IMR-90 (cell line): ENCODE measurements at regions not wholly inside any gene's neighbourhood (a gene's known extent, or its start where the extent isn't known, plus 50 kb on each side); places are given as distances from the start of the nearest gene placed in this dataset.

Experiments used
- ATAC-seq: fragments of 200-7000 bp; cut with Tn5 transposase; 2 replicates; pipeline ENCODE4 v1.9.1; 2020; ENCODE audit warnings: low read depth, mild to moderate bottlenecking, moderate library complexity
- BruUV-seq: library from RNA; stranded (reverse); fragments of 400-500 nt; replicated peaks from 2 replicates; lab custom pipeline; 2021; lab: Mats Ljungman, UMichigan
- CTCF ChIA-PET: fragments of 300-600 bp; formaldehyde crosslinking; extraction: SDS; loops from one replicate; lab custom pipeline; 2021; ENCODE audit warnings: antibody characterized with exemption; lab: Yijun Ruan, JAX
- POLR2A ChIA-PET: fragments of 300-600 bp; sonication (Branson Sonifier 250); formaldehyde crosslinking; loops from one replicate; lab custom pipeline; 2022; ENCODE audit warnings: antibody characterized with exemption; ENCODE audit not compliant: unreplicated experiment; lab: Charles Lee
- DNase-seq: peaks from one replicate; pipeline ENCODE4 v3.0.0; 2013
- H2AFZ ChIP-seq: replicated peaks from 2 replicates; pipeline ENCODE3; 2013; ENCODE audit warnings: low read length, mild to moderate bottlenecking; ENCODE audit not compliant: poor library complexity
- H2AK5ac ChIP-seq: 2 replicates; pipeline ENCODE4 v1.6.1; 2013; ENCODE audit warnings: low read depth, low read length, inconsistent platforms
- H2AK9ac ChIP-seq: replicated peaks from 2 replicates; pipeline ENCODE3; 2013; ENCODE audit warnings: mild to moderate bottlenecking, low read depth, low read length, moderate library complexity; ENCODE audit not compliant: poor library complexity
- H2BK120ac ChIP-seq: 2 replicates; pipeline ENCODE4 v1.6.1; 2013; ENCODE audit warnings: low read depth, low read length, inconsistent platforms
- H2BK15ac ChIP-seq: 3 replicates; pipeline ENCODE4 v1.6.1; 2013; ENCODE audit warnings: low read depth, low read length, inconsistent platforms
- H2BK20ac ChIP-seq: 2 replicates; pipeline ENCODE4 v1.6.1; 2013; ENCODE audit warnings: low read depth, mild to moderate bottlenecking, inconsistent platforms, low read length, moderate library complexity
- H2BK5ac ChIP-seq: 2 replicates; pipeline ENCODE4 v1.6.1; 2013; ENCODE audit warnings: mild to moderate bottlenecking, low read depth, low read length, inconsistent platforms; ENCODE audit not compliant: poor library complexity, severe bottlenecking
- H3K14ac ChIP-seq: replicated peaks from 2 replicates; pipeline ENCODE4 v1.6.1; 2013; ENCODE audit warnings: low read depth, low read length, inconsistent platforms
- H3K18ac ChIP-seq: 2 replicates; pipeline ENCODE4 v1.6.1; 2013; ENCODE audit warnings: low read depth, low read length, control low read depth
- H3K23ac ChIP-seq: 2 replicates; pipeline ENCODE4 v1.6.1; 2013; ENCODE audit warnings: low read depth, low read length, inconsistent platforms
- H3K27ac ChIP-seq: 2 replicates; pipeline ENCODE4 v1.5.1; 2013; ENCODE audit warnings: mild to moderate bottlenecking, control low read depth, low read length; ENCODE audit not compliant: insufficient read depth
- H3K27me3 ChIP-seq: 2 replicates; pipeline ENCODE4 v1.6.1; 2013; ENCODE audit warnings: low read length; ENCODE audit not compliant: control insufficient read depth, insufficient read depth
- H3K36me3 ChIP-seq: 2 replicates; pipeline ENCODE4 v1.6.1; 2013; ENCODE audit warnings: low read length, mixed read lengths; ENCODE audit not compliant: control insufficient read depth, insufficient read depth
- H3K4ac ChIP-seq: 2 replicates; pipeline ENCODE4 v1.6.1; 2013; ENCODE audit warnings: low read depth, low read length, inconsistent platforms
- H3K4me1 ChIP-seq: 2 replicates; pipeline ENCODE4 v1.6.1; 2013; ENCODE audit warnings: low read length, mixed read lengths; ENCODE audit not compliant: control insufficient read depth, insufficient read depth
- H3K4me2 ChIP-seq: 2 replicates; pipeline ENCODE4 v1.6.1; 2013; ENCODE audit warnings: low read depth, mild to moderate bottlenecking, control low read depth, low read length, moderate library complexity
- H3K4me3 ChIP-seq: 2 replicates; pipeline ENCODE4 v1.5.1; 2013; ENCODE audit warnings: low read depth, mild to moderate bottlenecking, control low read depth, low read length, moderate library complexity; ENCODE audit not compliant: insufficient read depth
- H3K56ac ChIP-seq: 2 replicates; pipeline ENCODE4 v1.6.1; 2013; ENCODE audit warnings: low read length, inconsistent platforms; ENCODE audit not compliant: insufficient read depth; ENCODE audit errors: extremely low read depth
- H3K79me1 ChIP-seq, 2 experiments: 2 replicates each; pipeline ENCODE4 v1.6.1; 2013; ENCODE audit warnings: low read length in 2 of 2, inconsistent platforms in 1 of 2, low read depth in 1 of 2
- H3K9ac ChIP-seq: 2 replicates; pipeline ENCODE4 v1.6.1; 2013; ENCODE audit warnings: low read depth, low read length, control low read depth
- H3K9me1 ChIP-seq: 2 replicates; pipeline ENCODE4 v1.6.1; 2013; ENCODE audit warnings: low read length, inconsistent platforms; ENCODE audit not compliant: insufficient read depth
- H3K9me3 ChIP-seq: 2 replicates; pipeline ENCODE4 v1.6.1; 2013; ENCODE audit warnings: low read length; ENCODE audit not compliant: control insufficient read depth, insufficient read depth
- H4K20me1 ChIP-seq: 2 replicates; pipeline ENCODE4 v1.6.1; 2013; ENCODE audit warnings: low read length, inconsistent platforms; ENCODE audit not compliant: insufficient read depth
- H4K5ac ChIP-seq: 2 replicates; pipeline ENCODE4 v1.6.1; 2013; ENCODE audit warnings: mild to moderate bottlenecking, low read depth, low read length, control low read depth
- H4K8ac ChIP-seq, 2 experiments: 2 replicates each; pipeline ENCODE4 v1.6.1; 2013; ENCODE audit warnings: low read depth in 2 of 2, low read length in 2 of 2, control low read depth in 1 of 2, inconsistent platforms in 1 of 2
- H4K91ac ChIP-seq: 2 replicates; pipeline ENCODE4 v1.6.1; 2013; ENCODE audit warnings: low read depth, low read length, inconsistent platforms; ENCODE audit not compliant: insufficient read depth
- CHD1 ChIP-seq: IDR thresholded peaks from 2 replicates; pipeline ENCODE4 v1.6.1; 2012; ENCODE audit warnings: low read depth, low read length, improper control_type of control experiment
- POLR2A ChIP-seq: IDR thresholded peaks from 2 replicates; pipeline ENCODE4 v1.6.1; 2012; ENCODE audit warnings: mild to moderate bottlenecking, low read depth, low read length
- WGBS, 2 experiments: methylation state at CpG; one replicate each; pipeline versions ENCODE4 v1.1.5 to v1.1.7; 2013; ENCODE audit warnings: missing lambda C conversion rate in 2 of 2; ENCODE audit not compliant: insufficient read length in 1 of 2; ENCODE audit errors: extremely low coverage in 2 of 2; 5-methylcytosine and 5-hydroxymethylcytosine counted together
- dilution Hi-C: fragments of 300-500 bp; cut with HindIII; formaldehyde crosslinking; loops from one replicate; pipeline ENCODE4 v1.14.3; 2018; ENCODE audit warnings: low sequenced_read_pairs; ENCODE audit not compliant: unreplicated experiment
- in situ Hi-C: fragments of 300-500 bp; cut with MboI; formaldehyde crosslinking; loops from 3 replicates; pipeline ENCODE4 v1.14.3; 2019; ENCODE audit warnings: low sequenced_read_pairs, inconsistent platforms, mixed read lengths
- intact Hi-C: fragments of 100-400 bp; cut with micrococcal nuclease; formaldehyde crosslinking; loops from 2 replicates; pipeline ENCODE4 v1.10.0; 2022

DNA sequence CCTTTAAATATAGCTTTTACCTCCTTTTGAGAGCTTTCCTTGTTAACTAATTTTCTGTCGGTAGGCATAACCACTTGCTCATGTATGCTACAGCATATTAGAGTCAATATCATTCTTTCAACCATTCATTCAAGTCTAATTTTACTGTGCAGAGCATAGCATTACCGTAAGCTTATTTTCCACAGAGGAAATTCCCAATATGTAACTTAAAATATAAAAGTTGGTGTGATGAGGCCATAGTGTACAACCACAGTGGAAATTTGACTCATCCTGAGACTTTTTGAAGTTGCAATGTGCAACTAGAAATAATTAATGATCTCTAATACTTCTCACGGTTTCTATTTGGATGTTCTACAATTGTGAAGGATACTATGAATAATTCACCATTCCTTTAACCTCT is 80.6 kb upstream of the KLF6 start:
- Histone ChIP-seq H2AK5ac (no peak overlapping the region), H3K27ac (no peak overlapping the region), H3K14ac (no peak overlapping the region), H3K4ac (no peak overlapping the region), H4K20me1 (no peaks in the 10 kb centered on the region), H4K5ac (no peak overlapping the region), H2AK9ac (no peak overlapping the region), H4K91ac (no peak overlapping the region), H3K79me1 (0 out of 4 replicates have a peak, but pooled peaks cover 0 to 4% of the 10 kb centered on the region in 2 experiments), H3K4me1 (peaks cover 10% of the 10 kb centered on the region), H4K8ac (no peak overlapping the region), H2BK20ac (no peak overlapping the region), H3K56ac (no peak overlapping the region), H3K18ac (no peak overlapping the region), H2BK120ac (no peak overlapping the region), H2BK15ac (no peak overlapping the region), H3K23ac (no peak overlapping the region), H2BK5ac (no peak overlapping the region), H3K9me1 (peaks cover 7% of the 10 kb centered on the region), H3K4me3 (no peak overlapping the region), H3K4me2 (no peak overlapping the region), H3K9ac (no peak overlapping the region), H3K9me3 (no peaks in the 10 kb centered on the region), H2AFZ (no peak overlapping the region), H3K36me3 (no peaks in the 10 kb centered on the region), H3K27me3 (no peaks in the 10 kb centered on the region)
- intact Hi-C loops: no loop called here
- in situ Hi-C loops: no loop called here
- WGBS, 2 experiments: no CpG with 5 or more reads among the region's 3 CpGs
- POLR2A ChIA-PET: no interaction called here
- ATAC-seq: no peak
- dilution Hi-C loops: no loop called here
- BruUV-seq: no TSS peak
- CTCF ChIA-PET: interaction anchor here (0.6 kb wide), 1 partner anchor 24 kb away, joined by 3 read pairs; no protein-coding TSS in a partner anchor
- TF ChIP-seq CHD1 (no peak), POLR2A (no peak)
- no peak for DNase-seq
